ENCODE measurements at regions not wholly inside any gene's neighbourhood (a gene's known extent, or its start where the extent isn't known, plus 50 kb on each side); places are given as distances from the start of the nearest gene placed in this dataset.

GRCh38 chr14:84298663-84299195 lies 1231.2 kb upstream of the FLRT2 start:
- H3K27me3 ChIP-seq: no peaks in the 10 kb centered on the region
- intact Hi-C loops (cut with DNase I): no loop called here
- H3K27ac ChIP-seq: no peak overlapping the region
- DNase-seq: no peak
- H3K4me3 ChIP-seq: no peak overlapping the region
- no peaks in the 10 kb centered on the region for H3K36me3 ChIP-seq
- TF ChIP-seq POLR2A (IDR thresholded peaks at IDR 0.05) (no peak), CTCF (IDR thresholded peaks at IDR 0.05) (no peak), EP300 (IDR thresholded peaks at IDR 0.05) (no peak)
- WGBS, 3 donors: 74 to 78% (median 74%) methylated on average over 1 of the region's 1 CpG
- peaks cover 0 to 3% of the 10 kb centered on the region in 2 donors for H3K9me3 ChIP-seq
- H3K4me1 ChIP-seq (ENCODE audit: insufficient read depth): no peaks in the 10 kb centered on the region

GRCh38 chr14:84303140-84303539 lies 1226.8 kb upstream of the FLRT2 start:
- TF ChIP-seq EP300 (IDR thresholded peaks at IDR 0.05): no peak
- no peak for TF ChIP-seq CTCF (IDR thresholded peaks at IDR 0.05)
- TF ChIP-seq POLR2A (IDR thresholded peaks at IDR 0.05): no peak
- Histone ChIP-seq H3K36me3 (no peaks in the 10 kb centered on the region), H3K27me3 (no peaks in the 10 kb centered on the region), H3K27ac (no peak overlapping the region), H3K4me3 (no peak overlapping the region), H3K9me3 (peaks cover 0 to 3% of the 10 kb centered on the region in 2 donors), H3K4me1 (ENCODE audit: insufficient read depth) (no peaks in the 10 kb centered on the region)
- intact Hi-C loops (cut with DNase I): no loop called here
- DNase-seq: no peak
- 95 to 98% (median 96%) methylated on average over 7 of the region's 7 CpGs for WGBS, 3 donors

- Histone ChIP-seq H3K27ac (no peak overlapping the region), H3K9me3 (no peaks in the 10 kb centered on the region), H3K4me1 (ENCODE audit: insufficient read depth) (no peaks in the 10 kb centered on the region), H3K27me3 (no peaks in the 10 kb centered on the region), H3K36me3 (no peaks in the 10 kb centered on the region), H3K4me3 (no peak overlapping the region)
- intact Hi-C loops (cut with DNase I): no loop called here
- TF ChIP-seq EP300 (IDR thresholded peaks at IDR 0.05): no peak
- no peak for TF ChIP-seq CTCF (IDR thresholded peaks at IDR 0.05)
- TF ChIP-seq POLR2A (IDR thresholded peaks at IDR 0.05): no peak
- WGBS, 3 donors: 87 to 91% (median 89%) methylated on average over 4 of the region's 4 CpGs
- no peak for DNase-seq
Observed at GRCh38 chr14:84312551-84312950, 1217.4 kb upstream of the FLRT2 start.

DNA sequence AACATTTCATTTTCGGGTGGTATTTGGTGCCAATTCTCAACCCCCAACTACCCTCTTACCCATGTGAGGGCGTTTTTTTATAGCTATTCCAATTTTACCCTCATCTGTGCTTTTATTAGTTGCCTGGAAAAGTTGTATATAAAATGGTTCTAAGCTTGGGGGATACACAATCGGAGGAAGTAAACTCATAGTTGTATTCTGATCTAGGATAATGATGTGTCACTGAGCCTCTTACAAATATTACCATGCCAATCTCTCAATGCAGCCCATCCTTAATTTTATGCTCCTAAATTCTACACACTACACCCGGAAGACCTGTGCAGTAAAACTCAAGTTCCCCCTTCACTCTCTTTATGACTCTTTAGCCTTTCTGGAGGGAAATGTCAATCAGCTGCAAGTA lies 1206.5 kb upstream of the FLRT2 start:
- TF ChIP-seq CTCF (IDR thresholded peaks at IDR 0.05) (no peak), POLR2A (IDR thresholded peaks at IDR 0.05) (no peak), EP300 (IDR thresholded peaks at IDR 0.05) (no peak)
- Histone ChIP-seq H3K27me3 (no peaks in the 10 kb centered on the region), H3K9me3 (no peaks in the 10 kb centered on the region), H3K4me1 (ENCODE audit: insufficient read depth) (no peaks in the 10 kb centered on the region), H3K36me3 (no peaks in the 10 kb centered on the region), H3K4me3 (no peak overlapping the region), H3K27ac (no peak overlapping the region)
- WGBS, 3 donors: 84 to 92% (median 90%) methylated on average over 4 of the region's 4 CpGs
- DNase-seq: no peak
- intact Hi-C loops (cut with DNase I): no loop called here

Data from ovary (tissue), 7 donors.